HEK293 (cell line): ENCODE measurements at regions not wholly inside any gene's neighbourhood (a gene's known extent, or its start where the extent isn't known, plus 50 kb on each side); places are given as distances from the start of the nearest gene placed in this dataset.

ENCODE experiments used
- CTCF ChIA-PET: fragments of 350-600 bp; formaldehyde crosslinking; extraction: SDS; loops from one replicate; lab custom pipeline; 2021; ENCODE audit warnings: antibody characterized with exemption; lab: Yijun Ruan, JAX
- POLR2A ChIA-PET: fragments of 300-600 bp; formaldehyde crosslinking; extraction: SDS; loops from one replicate; lab custom pipeline; 2020; ENCODE audit warnings: antibody characterized with exemption, inconsistent platforms; lab: Yijun Ruan, JAX
- H3K27ac ChIP-seq: fragments of 200-500 bp; sonication (Bioruptor generic); 2 replicates; pipeline ENCODE4 v1.5.1; 2014; ENCODE audit warnings: low read depth, low read length, control low read depth, inconsistent platforms; ENCODE audit errors: extremely low read depth
- H3K36me3 ChIP-seq, 2 experiments: fragments of 200-500 bp in 1 of 2; sonication (Bioruptor generic) in 1 of 2; 1 replicate in 1 of 2; 2 replicates in 1 of 2; pipeline ENCODE4 v1.5.1; 2014 to 2017; ENCODE audit warnings: inconsistent platforms in 2 of 2, low read length in 2 of 2; ENCODE audit not compliant: control insufficient read depth in 2 of 2, insufficient read depth in 1 of 2
- H3K4me1 ChIP-seq: fragments of 200-500 bp; sonication (Bioruptor generic); 2 replicates; pipeline ENCODE4 v1.5.1; 2014; ENCODE audit warnings: mild to moderate bottlenecking, low read length, inconsistent platforms; ENCODE audit not compliant: control insufficient read depth, insufficient read depth
- H3K4me3 ChIP-seq: 2 replicates; pipeline ENCODE4 v1.5.1; 2011; ENCODE audit warnings: low read depth, mild to moderate bottlenecking, control low read depth, low read length, moderate library complexity
- H3K9me3 ChIP-seq: fragments of 200-500 bp; sonication (Bioruptor generic); 2 replicates; pipeline ENCODE4 v1.5.1; 2014; ENCODE audit warnings: low read depth, low read length, inconsistent platforms; ENCODE audit not compliant: control insufficient read depth, insufficient read depth
- FEZF1 ChIP-seq: fragments of 450-650 bp; formaldehyde crosslinking; IDR thresholded peaks from 2 replicates; pipeline ENCODE4 v1.5.1; 2016; ENCODE audit warnings: missing biosample characterization, missing genetic modification characterization
- HIC1 ChIP-seq: fragments of 450-650 bp; formaldehyde crosslinking; IDR thresholded peaks from 2 replicates; pipeline ENCODE4 v1.5.1; 2016; ENCODE audit warnings: missing biosample characterization, missing genetic modification characterization
- IKZF3 ChIP-seq: fragments of 450-650 bp; IDR thresholded peaks from 2 replicates; pipeline ENCODE4 v1.5.0; 2018; ENCODE audit warnings: missing biosample characterization, mild to moderate bottlenecking, missing genetic modification characterization, moderate library complexity
- MZF1 ChIP-seq: fragments of 450-650 bp; formaldehyde crosslinking; IDR thresholded peaks from 2 replicates; pipeline ENCODE4 v1.5.1; 2017; ENCODE audit warnings: missing biosample characterization, missing genetic modification characterization, borderline replicate concordance
- PRDM1 ChIP-seq: fragments of 450-650 bp; formaldehyde crosslinking; IDR thresholded peaks from 2 replicates; pipeline ENCODE4; 2016; ENCODE audit warnings: missing biosample characterization, missing genetic modification characterization
- SP3 ChIP-seq: fragments of 450-650 bp; formaldehyde crosslinking; IDR thresholded peaks from 2 replicates; pipeline ENCODE4 v1.5.1; 2016; ENCODE audit warnings: missing biosample characterization, missing genetic modification characterization
- ZNF114 ChIP-seq: fragments of 450-650 bp; formaldehyde crosslinking; IDR thresholded peaks from 2 replicates; pipeline ENCODE4 v1.5.0; 2017; ENCODE audit warnings: missing biosample characterization, missing genetic modification characterization
- ZNF221 ChIP-seq: fragments of 450-650 bp; formaldehyde crosslinking; IDR thresholded peaks from 2 replicates; pipeline ENCODE4 v1.5.1; 2017; ENCODE audit warnings: missing biosample characterization, missing genetic modification characterization, borderline replicate concordance
- ZNF223 ChIP-seq: fragments of 450-650 bp; formaldehyde crosslinking; IDR thresholded peaks from 2 replicates; pipeline ENCODE4 v1.5.1; 2016; ENCODE audit warnings: missing biosample characterization, missing genetic modification characterization
- ZNF366 ChIP-seq: fragments of 450-650 bp; formaldehyde crosslinking; conservative IDR thresholded peaks from 2 replicates; pipeline ENCODE4 v1.5.1; 2016; ENCODE audit warnings: missing biosample characterization, missing genetic modification characterization
- ZNF37A ChIP-seq: fragments of 450-650 bp; IDR thresholded peaks from 2 replicates; pipeline ENCODE4 v1.5.1; 2018; ENCODE audit warnings: missing biosample characterization, missing genetic modification characterization
- ZNF560 ChIP-seq: fragments of 450-650 bp; formaldehyde crosslinking; IDR thresholded peaks from 2 replicates; pipeline ENCODE4 v1.5.1; 2017; ENCODE audit warnings: missing biosample characterization, missing genetic modification characterization, borderline replicate concordance
- ZNF626 ChIP-seq: fragments of 450-650 bp; sonication (Bioruptor Pico); formaldehyde crosslinking; IDR thresholded peaks from 2 replicates; pipeline ENCODE4 v1.5.1; 2018; ENCODE audit warnings: missing biosample characterization, missing genetic modification characterization, inconsistent platforms
- ZNF654 ChIP-seq: fragments of 450-650 bp; formaldehyde crosslinking; IDR thresholded peaks from 2 replicates; pipeline ENCODE4 v1.5.1; 2016; ENCODE audit warnings: low read depth, missing biosample characterization, missing genetic modification characterization
- ZNF664 ChIP-seq: fragments of 450-650 bp; formaldehyde crosslinking; IDR thresholded peaks from 2 replicates; pipeline ENCODE4 v1.5.1; 2016; ENCODE audit warnings: missing biosample characterization, missing genetic modification characterization
- ZNF747 ChIP-seq: fragments of 450-650 bp; formaldehyde crosslinking; IDR thresholded peaks from 2 replicates; pipeline ENCODE4 v1.5.1; 2016; ENCODE audit warnings: missing biosample characterization, missing genetic modification characterization
- ZSCAN16 ChIP-seq: fragments of 450-650 bp; formaldehyde crosslinking; IDR thresholded peaks from 2 replicates; pipeline ENCODE4 v1.5.1; 2016; ENCODE audit warnings: missing biosample characterization, missing genetic modification characterization
- TF ChIP-seq, protein P1 (sequence below): sonication (generic); formaldehyde crosslinking; IDR thresholded peaks from 2 replicates; pipeline ENCODE4 v1.8.1; 2022; ENCODE audit warnings: mild to moderate bottlenecking, moderate library complexity, missing genetic modification reagents
- TF ChIP-seq, protein P2 (sequence below): fragments of 450-650 bp; formaldehyde crosslinking; IDR thresholded peaks from 2 replicates; pipeline ENCODE4 v1.5.1; 2016; ENCODE audit warnings: missing biosample characterization, missing genetic modification characterization, borderline replicate concordance

DNA sequence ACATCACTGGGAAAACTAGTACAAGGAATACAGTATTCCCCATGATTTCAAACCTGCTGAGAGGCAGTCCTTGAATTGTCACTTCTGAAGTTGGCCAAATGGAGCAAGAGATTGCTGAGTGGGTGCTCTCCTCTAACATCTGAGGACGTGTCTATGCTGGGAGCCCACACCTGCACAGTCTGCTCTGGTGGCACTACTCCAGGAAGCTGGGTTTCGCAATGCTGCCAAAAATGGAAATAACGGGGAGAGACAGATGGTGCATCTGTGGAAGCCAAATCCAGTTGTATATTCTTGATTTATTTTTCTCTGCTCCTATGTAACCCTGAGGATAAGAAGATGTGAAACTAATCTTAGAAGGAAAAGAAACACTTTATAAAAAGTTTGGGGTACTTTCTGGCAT lies 240.1 kb upstream of the CTSO start:
- Histone ChIP-seq H3K36me3 (no peaks in the 10 kb centered on the region), H3K4me1 (no peaks in the 10 kb centered on the region), H3K4me3 (no peak overlapping the region), H3K9me3 (no peaks in the 10 kb centered on the region), H3K27ac (no peak overlapping the region)
- ChIA-PET POLR2A (no interaction called here), CTCF (interaction anchor here (0.6 kb wide), 1 partner anchor 1086 kb away, joined by 3 read pairs; no protein-coding TSS in a partner anchor)
- TF ChIP-seq HIC1 (tag by site-specific recombination) (no peak), ZNF37A (tag by site-specific recombination) (no peak), ZNF223 (tag by site-specific recombination) (no peak), ZNF560 (no peak), ZNF366 (no peak), ZNF626 (tag by site-specific recombination) (no peak), ZSCAN16 (tag by site-specific recombination) (no peak), SP3 (tag by site-specific recombination) (no peak), FEZF1 (no peak), ZNF221 (tag by site-specific recombination) (no peak)
- TF ChIP-seq, protein P1, sequence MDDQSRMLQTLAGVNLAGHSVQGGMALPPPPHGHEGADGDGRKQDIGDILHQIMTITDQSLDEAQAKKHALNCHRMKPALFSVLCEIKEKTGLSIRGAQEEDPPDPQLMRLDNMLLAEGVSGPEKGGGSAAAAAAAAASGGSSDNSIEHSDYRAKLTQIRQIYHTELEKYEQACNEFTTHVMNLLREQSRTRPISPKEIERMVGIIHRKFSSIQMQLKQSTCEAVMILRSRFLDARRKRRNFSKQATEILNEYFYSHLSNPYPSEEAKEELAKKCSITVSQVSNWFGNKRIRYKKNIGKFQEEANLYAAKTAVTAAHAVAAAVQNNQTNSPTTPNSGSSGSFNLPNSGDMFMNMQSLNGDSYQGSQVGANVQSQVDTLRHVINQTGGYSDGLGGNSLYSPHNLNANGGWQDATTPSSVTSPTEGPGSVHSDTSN (CRISPR knock-in tag) = no peak

DNA sequence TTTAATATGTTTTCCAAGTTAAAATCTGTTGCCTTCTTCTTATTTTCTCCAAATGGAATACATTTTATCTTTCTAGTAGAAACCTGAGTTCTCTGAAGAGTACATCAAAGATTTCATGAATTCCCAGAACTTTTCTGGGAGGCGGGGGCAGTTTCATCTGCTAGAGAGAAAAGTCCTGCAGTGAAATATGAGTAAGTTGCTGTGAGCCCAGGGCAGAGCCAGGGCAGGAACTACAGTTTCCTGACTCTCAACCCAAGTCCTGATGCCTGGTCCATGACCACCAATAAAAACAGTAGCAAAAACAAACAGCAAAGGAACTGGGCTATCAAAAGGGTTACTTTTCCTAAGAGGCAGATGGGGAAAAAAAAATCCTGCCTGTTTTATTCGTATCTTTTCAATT lies 239.4 kb upstream of the CTSO start:
- Histone ChIP-seq H3K9me3 (no peaks in the 10 kb centered on the region), H3K27ac (no peak overlapping the region), H3K36me3 (no peaks in the 10 kb centered on the region)
- POLR2A ChIA-PET = no interaction called here
- TF ChIP-seq ZNF747 (tag by site-specific recombination) = no peak
- TF ChIP-seq MZF1 (tag by site-specific recombination) = no peak
- TF ChIP-seq ZNF654 (tag by site-specific recombination) = no peak
- no peak for TF ChIP-seq ZNF114 (tag by site-specific recombination)
- TF ChIP-seq IKZF3 (tag by site-specific recombination) = no peak
- TF ChIP-seq, all 188 proteins: peak for 0
- CTCF ChIA-PET = no interaction called here
- no peaks in the 10 kb centered on the region for H3K4me1 ChIP-seq
- no peak overlapping the region for H3K4me3 ChIP-seq

GRCh38 chr4:156192033-156192432 lies 238.4 kb upstream of the CTSO start:
- Histone ChIP-seq H3K9me3 (no peaks in the 10 kb centered on the region), H3K4me3 (no peak overlapping the region), H3K36me3 (no peaks in the 10 kb centered on the region), H3K4me1 (no peaks in the 10 kb centered on the region), H3K27ac (no peak overlapping the region)
- TF ChIP-seq, protein P2, sequence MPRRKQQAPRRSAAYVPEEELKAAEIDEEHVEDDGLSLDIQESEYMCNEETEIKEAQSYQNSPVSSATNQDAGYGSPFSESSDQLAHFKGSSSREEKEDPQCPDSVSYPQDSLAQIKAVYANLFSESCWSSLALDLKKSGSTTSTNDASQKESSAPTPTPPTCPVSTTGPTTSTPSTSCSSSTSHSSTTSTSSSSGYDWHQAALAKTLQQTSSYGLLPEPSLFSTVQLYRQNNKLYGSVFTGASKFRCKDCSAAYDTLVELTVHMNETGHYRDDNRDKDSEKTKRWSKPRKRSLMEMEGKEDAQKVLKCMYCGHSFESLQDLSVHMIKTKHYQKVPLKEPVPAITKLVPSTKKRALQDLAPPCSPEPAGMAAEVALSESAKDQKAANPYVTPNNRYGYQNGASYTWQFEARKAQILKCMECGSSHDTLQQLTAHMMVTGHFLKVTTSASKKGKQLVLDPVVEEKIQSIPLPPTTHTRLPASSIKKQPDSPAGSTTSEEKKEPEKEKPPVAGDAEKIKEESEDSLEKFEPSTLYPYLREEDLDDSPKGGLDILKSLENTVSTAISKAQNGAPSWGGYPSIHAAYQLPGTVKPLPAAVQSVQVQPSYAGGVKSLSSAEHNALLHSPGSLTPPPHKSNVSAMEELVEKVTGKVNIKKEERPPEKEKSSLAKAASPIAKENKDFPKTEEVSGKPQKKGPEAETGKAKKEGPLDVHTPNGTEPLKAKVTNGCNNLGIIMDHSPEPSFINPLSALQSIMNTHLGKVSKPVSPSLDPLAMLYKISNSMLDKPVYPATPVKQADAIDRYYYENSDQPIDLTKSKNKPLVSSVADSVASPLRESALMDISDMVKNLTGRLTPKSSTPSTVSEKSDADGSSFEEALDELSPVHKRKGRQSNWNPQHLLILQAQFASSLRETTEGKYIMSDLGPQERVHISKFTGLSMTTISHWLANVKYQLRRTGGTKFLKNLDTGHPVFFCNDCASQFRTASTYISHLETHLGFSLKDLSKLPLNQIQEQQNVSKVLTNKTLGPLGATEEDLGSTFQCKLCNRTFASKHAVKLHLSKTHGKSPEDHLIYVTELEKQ = no peak
- TF ChIP-seq ZNF654 (tag by site-specific recombination) (no peak), PRDM1 (tag by site-specific recombination) (no peak), ZNF664 (tag by site-specific recombination) (no peak)
- ChIA-PET POLR2A (no interaction called here), CTCF (no interaction called here)
